BLaER1 (cell line): ENCODE measurements at regions not wholly inside any gene's neighbourhood (a gene's known extent, or its start where the extent isn't known, plus 50 kb on each side); places are given as distances from the start of the nearest gene placed in this dataset.

Source experiments
- H3K27ac ChIP-seq: shearing (Covaris generic); formaldehyde crosslinking; 2 replicates; pipeline ENCODE4 v1.8.1; 2022
- H3K27me3 ChIP-seq: shearing (Covaris generic); formaldehyde crosslinking; 2 replicates; pipeline ENCODE4 v1.8.1; 2022
- H3K36me3 ChIP-seq: shearing (Covaris generic); formaldehyde crosslinking; 2 replicates; pipeline ENCODE4 v1.8.1; 2022
- H3K4me1 ChIP-seq: shearing (Covaris generic); formaldehyde crosslinking; 2 replicates; pipeline ENCODE4 v1.8.1; 2022
- H3K4me2 ChIP-seq: shearing (Covaris generic); formaldehyde crosslinking; 2 replicates; pipeline ENCODE4 v1.8.1; 2022
- H3K4me3 ChIP-seq: shearing (Covaris generic); formaldehyde crosslinking; 2 replicates; pipeline ENCODE4 v1.8.1; 2022
- H3K9ac ChIP-seq: shearing (Covaris generic); formaldehyde crosslinking; 2 replicates; pipeline ENCODE4 v1.8.1; 2022
- H3K9me3 ChIP-seq: shearing (Covaris generic); formaldehyde crosslinking; 2 replicates; pipeline ENCODE4 v1.8.1; 2022
- H4K20me1 ChIP-seq: shearing (Covaris generic); formaldehyde crosslinking; 2 replicates; pipeline ENCODE4 v1.8.1; 2022
- Cebpa-rat ChIP-seq: shearing (Covaris generic); IDR thresholded peaks from 2 replicates; pipeline ENCODE4 v1.8.1; 2022

DNA sequence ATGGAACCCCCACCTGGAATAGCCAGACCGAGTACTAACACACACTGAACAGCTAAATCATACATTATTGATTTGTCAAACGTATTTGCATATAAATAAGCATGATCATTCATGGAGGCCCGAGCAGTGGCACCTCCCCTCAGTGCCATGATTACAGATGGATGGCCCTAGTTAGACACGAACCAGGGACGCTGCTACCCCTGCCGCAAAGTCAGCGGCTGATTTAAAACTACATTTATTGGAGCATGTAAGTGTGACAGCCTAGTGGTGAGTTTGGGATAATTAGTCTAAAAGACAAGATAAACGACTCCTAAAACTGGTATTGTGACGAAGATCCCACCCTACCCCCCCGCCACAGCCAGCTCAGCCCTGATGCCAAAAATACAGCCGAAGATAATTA, 159.1 kb upstream of the MAFB start:
- H3K4me2 ChIP-seq: no peak overlapping the region
- no peak for TF ChIP-seq Cebpa-rat
- no peaks in the 10 kb centered on the region for H3K36me3 ChIP-seq
- no peaks in the 10 kb centered on the region for H3K27me3 ChIP-seq
- H4K20me1 ChIP-seq: no peaks in the 10 kb centered on the region
- H3K4me1 ChIP-seq: peaks cover 3% of the 10 kb centered on the region; the same call in 1 of the 2 replicates
- no peak overlapping the region for H3K9ac ChIP-seq
- no peak overlapping the region for H3K4me3 ChIP-seq
- no peaks in the 10 kb centered on the region for H3K9me3 ChIP-seq
- no peak overlapping the region for H3K27ac ChIP-seq

GRCh38 chr20:40848526-40848925, 159.5 kb upstream of the MAFB start:
- no peaks in the 10 kb centered on the region for H4K20me1 ChIP-seq
- TF ChIP-seq Cebpa-rat: no peak
- H3K27me3 ChIP-seq: no peaks in the 10 kb centered on the region
- H3K4me3 ChIP-seq: no peak overlapping the region
- H3K9me3 ChIP-seq: no peaks in the 10 kb centered on the region
- no peaks in the 10 kb centered on the region for H3K36me3 ChIP-seq
- no peak overlapping the region for H3K9ac ChIP-seq
- no peak overlapping the region for H3K4me2 ChIP-seq
- H3K27ac ChIP-seq: no peak overlapping the region
- peaks cover 7% of the 10 kb centered on the region; the same call in 1 of the 2 replicates for H3K4me1 ChIP-seq

GRCh38 chr20:40849456-40849855, 160.4 kb upstream of the MAFB start:
- no peaks in the 10 kb centered on the region for H4K20me1 ChIP-seq
- H3K4me2 ChIP-seq: no peak overlapping the region
- no peak overlapping the region for H3K27ac ChIP-seq
- no peak overlapping the region for H3K9ac ChIP-seq
- no peaks in the 10 kb centered on the region for H3K36me3 ChIP-seq
- TF ChIP-seq Cebpa-rat: no peak
- no peak overlapping the region for H3K4me3 ChIP-seq
- H3K27me3 ChIP-seq: no peaks in the 10 kb centered on the region
- H3K9me3 ChIP-seq: no peaks in the 10 kb centered on the region
- H3K4me1 ChIP-seq: peaks cover 7% of the 10 kb centered on the region; the same call in 1 of the 2 replicates

GRCh38 chr20:40851051-40851450, 162.0 kb upstream of the MAFB start:
- Histone ChIP-seq H3K27ac (no peak overlapping the region), H3K9ac (no peak overlapping the region), H3K27me3 (no peaks in the 10 kb centered on the region), H3K4me2 (no peak overlapping the region), H3K4me1 (peaks cover 7% of the 10 kb centered on the region; the same call in 1 of the 2 replicates), H3K9me3 (no peaks in the 10 kb centered on the region), H3K36me3 (no peaks in the 10 kb centered on the region), H4K20me1 (no peaks in the 10 kb centered on the region), H3K4me3 (no peak overlapping the region)
- no peak for TF ChIP-seq Cebpa-rat

DNA sequence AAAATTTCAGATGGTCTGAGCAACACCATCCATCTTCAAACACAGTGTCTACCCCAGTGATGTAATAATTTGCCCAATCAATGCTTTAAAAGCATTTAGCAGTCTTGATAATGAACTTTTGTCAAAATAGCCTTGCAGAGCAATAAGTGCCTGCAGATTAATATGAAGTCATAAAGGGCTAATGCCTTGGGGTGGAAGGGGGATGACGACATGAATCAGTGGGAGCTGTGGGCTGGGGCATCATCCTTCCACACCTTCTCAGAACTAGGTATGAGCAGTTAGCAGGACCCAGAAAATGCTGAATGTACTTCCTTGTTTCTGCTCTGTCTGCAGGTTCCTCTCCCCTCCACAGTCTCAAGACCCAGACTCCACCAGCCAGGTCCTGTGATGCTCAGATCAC, 166.2 kb upstream of the MAFB start:
- Histone ChIP-seq H3K9ac (no peak overlapping the region), H3K27me3 (no peaks in the 10 kb centered on the region), H3K36me3 (no peaks in the 10 kb centered on the region), H3K4me1 (peaks cover 7% of the 10 kb centered on the region; the same call in 1 of the 2 replicates), H3K4me3 (no peak overlapping the region), H3K4me2 (no peak overlapping the region), H3K27ac (no peak overlapping the region), H4K20me1 (no peaks in the 10 kb centered on the region), H3K9me3 (no peaks in the 10 kb centered on the region)
- TF ChIP-seq Cebpa-rat: no peak

DNA sequence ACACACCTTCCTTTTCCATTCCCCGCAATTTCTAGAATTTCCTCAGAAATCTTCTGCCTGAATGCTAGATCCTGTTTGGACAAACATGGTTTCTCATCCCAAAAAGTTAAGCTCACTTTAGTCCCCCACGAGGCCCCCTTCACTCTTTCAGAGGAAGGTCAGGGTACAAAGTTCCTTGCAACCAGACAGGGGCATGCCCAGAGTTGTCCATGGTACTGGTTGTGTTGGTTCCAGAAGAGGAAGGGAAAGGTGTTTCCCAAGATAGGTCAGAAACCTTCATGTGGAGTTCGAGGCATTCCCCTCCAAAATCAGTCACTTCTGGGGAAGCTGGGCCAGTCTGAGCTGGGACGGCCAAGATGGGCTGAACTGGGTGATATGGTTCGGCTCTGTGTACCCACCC, 167.6 kb upstream of the MAFB start:
- Histone ChIP-seq H3K4me1 (peaks cover 7% of the 10 kb centered on the region; the same call in 1 of the 2 replicates), H3K9me3 (no peaks in the 10 kb centered on the region), H3K4me3 (no peak overlapping the region), H3K4me2 (no peak overlapping the region), H3K9ac (no peak overlapping the region), H3K27ac (no peak overlapping the region), H3K27me3 (no peaks in the 10 kb centered on the region), H3K36me3 (no peaks in the 10 kb centered on the region), H4K20me1 (no peaks in the 10 kb centered on the region)
- no peak for TF ChIP-seq Cebpa-rat

GRCh38 chr20:40860487-40860902, 168.1 kb upstream of the TOP1 start:
- TF ChIP-seq Cebpa-rat: no peak
- no peak overlapping the region for H3K27ac ChIP-seq
- no peaks in the 10 kb centered on the region for H3K36me3 ChIP-seq

GRCh38 chr20:40861427-40862008, 167.1 kb upstream of the TOP1 start:
- H3K27me3 ChIP-seq: no peaks in the 10 kb centered on the region
- H3K9me3 ChIP-seq: no peaks in the 10 kb centered on the region
- no peak overlapping the region for H3K9ac ChIP-seq
- no peak for TF ChIP-seq Cebpa-rat
- no peak overlapping the region for H3K4me3 ChIP-seq
- no peaks in the 10 kb centered on the region for H3K36me3 ChIP-seq
- peaks cover 17% of the 10 kb centered on the region; the same call in 1 of the 2 replicates for H3K4me1 ChIP-seq
- H3K27ac ChIP-seq: no peak overlapping the region
- H4K20me1 ChIP-seq: no peaks in the 10 kb centered on the region
- no peak overlapping the region for H3K4me2 ChIP-seq

More at GRCh38 chr20:40860487-40860902, 168.1 kb upstream of the TOP1 start:
- no peaks in the 10 kb centered on the region for H4K20me1 ChIP-seq
- H3K4me2 ChIP-seq: no peak overlapping the region
- H3K27me3 ChIP-seq: no peaks in the 10 kb centered on the region
- no peak overlapping the region for H3K9ac ChIP-seq
- H3K4me1 ChIP-seq: peaks cover 10% of the 10 kb centered on the region; the same call in 1 of the 2 replicates
- no peak overlapping the region for H3K4me3 ChIP-seq
- H3K9me3 ChIP-seq: no peaks in the 10 kb centered on the region

GRCh38 chr20:40863355-40863919, 165.2 kb upstream of the TOP1 start:
- no peak overlapping the region for H3K9ac ChIP-seq
- H3K4me3 ChIP-seq: no peak overlapping the region
- no peaks in the 10 kb centered on the region for H3K9me3 ChIP-seq
- H3K4me1 ChIP-seq: peaks cover 17% of the 10 kb centered on the region; the same call in 1 of the 2 replicates
- TF ChIP-seq Cebpa-rat: no peak
- H3K27ac ChIP-seq: no peak overlapping the region
- H3K27me3 ChIP-seq: no peaks in the 10 kb centered on the region
- peak overlapping the region; percentile 48 for H3K4me2 ChIP-seq
- H3K36me3 ChIP-seq: no peaks in the 10 kb centered on the region
- no peaks in the 10 kb centered on the region for H4K20me1 ChIP-seq

GRCh38 chr20:40864470-40864869, 164.2 kb upstream of the TOP1 start:
- Histone ChIP-seq H3K4me1 (peaks cover 17% of the 10 kb centered on the region; the same call in 1 of the 2 replicates), H3K4me3 (no peak overlapping the region)

More at GRCh38 chr20:40864470-40864869, 164.2 kb upstream of the TOP1 start:
- Histone ChIP-seq H4K20me1 (no peaks in the 10 kb centered on the region), H3K27me3 (no peaks in the 10 kb centered on the region), H3K9me3 (no peaks in the 10 kb centered on the region), H3K27ac (no peak overlapping the region), H3K4me2 (no peak overlapping the region), H3K9ac (no peak overlapping the region), H3K36me3 (no peaks in the 10 kb centered on the region)
- no peak for TF ChIP-seq Cebpa-rat
